MCF 10A (cell line): ENCODE measurements at regions not wholly inside any gene's neighbourhood (a gene's known extent, or its start where the extent isn't known, plus 50 kb on each side); places are given as distances from the start of the nearest gene placed in this dataset.

Source experiments
- BruUV-seq: library from RNA; stranded (reverse); fragments of 400-500 nt; replicated peaks from 2 replicates; lab custom pipeline; 2021; lab: Mats Ljungman, UMichigan
- CTCF ChIA-PET: fragments of 300-600 bp; sonication (Branson Sonifier 250); formaldehyde crosslinking; extraction: SDS; loops from one replicate; lab custom pipeline; 2021; ENCODE audit warnings: antibody characterized with exemption, inconsistent platforms; lab: Yijun Ruan, JAX
- POLR2A ChIA-PET: fragments of 300-600, 350-650 bp; sonication (Branson Sonifier 250); formaldehyde crosslinking; extraction: SDS; loops from one replicate; lab custom pipeline; 2020; ENCODE audit warnings: antibody characterized with exemption, inconsistent platforms; lab: Yijun Ruan, JAX
- DNase-seq: peaks from one replicate; pipeline ENCODE4 v3.0.0-alpha.2; 2018; ENCODE audit not compliant: unreplicated experiment
- H3K27ac Mint-ChIP-seq: one replicate; pipeline ENCODE4 v1.8.0; 2022; ENCODE audit warnings: mild to moderate bottlenecking, low read depth, mixed read lengths; ENCODE audit not compliant: unreplicated experiment
- H3K27me3 Mint-ChIP-seq: one replicate; pipeline ENCODE4 v1.8.0; 2022; ENCODE audit warnings: mixed read lengths; ENCODE audit not compliant: insufficient read depth, unreplicated experiment
- H3K36me3 Mint-ChIP-seq: one replicate; pipeline ENCODE4 v1.8.0; 2022; ENCODE audit warnings: mild to moderate bottlenecking, moderate library complexity, mixed read lengths; ENCODE audit not compliant: insufficient read depth, unreplicated experiment
- H3K4me1 Mint-ChIP-seq: one replicate; pipeline ENCODE4 v1.8.0; 2022; ENCODE audit warnings: mixed read lengths; ENCODE audit not compliant: insufficient read depth, unreplicated experiment
- H3K4me3 Mint-ChIP-seq: one replicate; pipeline ENCODE4 v1.8.0; 2022; ENCODE audit warnings: mild to moderate bottlenecking, moderate library complexity, mixed read lengths; ENCODE audit not compliant: unreplicated experiment
- H3K9me3 Mint-ChIP-seq: one replicate; pipeline ENCODE4 v1.8.0; 2022; ENCODE audit warnings: mixed read lengths; ENCODE audit not compliant: unreplicated experiment
- CTCF ChIP-seq: fragments of 200-600 bp; IDR thresholded peaks from one replicate; pipeline ENCODE4 v1.8.0; 2022; ENCODE audit warnings: antibody characterized with exemption, mild to moderate bottlenecking; ENCODE audit not compliant: unreplicated experiment
- intact Hi-C: fragments of 100-400 bp; cut with micrococcal nuclease; formaldehyde crosslinking; loops from 2 replicates; pipeline ENCODE4 v1.14.1; 2022

- intact Hi-C loops, result no loop called here
- H3K4me3 Mint-ChIP-seq, result no peak overlapping the region
These were observed 175.4 kb downstream of the PHETA1 start for GRCh38 chr12:111193496-111193895.

GRCh38 chr12:111193067-111193466, 175.8 kb downstream of the PHETA1 start:
- no peaks in the 10 kb centered on the region for H3K9me3 Mint-ChIP-seq
- no peak overlapping the region for H3K4me3 Mint-ChIP-seq
- no TSS peak for BruUV-seq
- ChIA-PET POLR2A (no interaction called here), CTCF (no interaction called here)
- peaks cover 61% of the 10 kb centered on the region for H3K27me3 Mint-ChIP-seq
- intact Hi-C loops, result no loop called here
- no peak overlapping the region for H3K27ac Mint-ChIP-seq
- no peak for DNase-seq
- H3K36me3 Mint-ChIP-seq, result no peaks in the 10 kb centered on the region
- H3K4me1 Mint-ChIP-seq, result no peaks in the 10 kb centered on the region
- no peak for TF ChIP-seq CTCF

More at GRCh38 chr12:111193496-111193895, 175.4 kb downstream of the PHETA1 start:
- no TSS peak for BruUV-seq
- no peaks in the 10 kb centered on the region for H3K36me3 Mint-ChIP-seq
- TF ChIP-seq CTCF, result no peak
- ChIA-PET CTCF (no interaction called here), POLR2A (no interaction called here)
- H3K27me3 Mint-ChIP-seq, result peaks cover 58% of the 10 kb centered on the region
- H3K4me1 Mint-ChIP-seq, result no peaks in the 10 kb centered on the region
- no peaks in the 10 kb centered on the region for H3K9me3 Mint-ChIP-seq
- no peak for DNase-seq
- no peak overlapping the region for H3K27ac Mint-ChIP-seq

GRCh38 chr12:111192647-111193046, 176.2 kb downstream of the PHETA1 start:
- H3K27me3 Mint-ChIP-seq, result peaks cover 61% of the 10 kb centered on the region
- POLR2A ChIA-PET, result no interaction called here
- no peaks in the 10 kb centered on the region for H3K36me3 Mint-ChIP-seq

GRCh38 chr12:111190741-111191526, 178.0 kb downstream of the PHETA1 start:
- BruUV-seq, result no TSS peak
- no peak overlapping the region for H3K27ac Mint-ChIP-seq
- ChIA-PET POLR2A (no interaction called here), CTCF (interaction anchor here (0.6 to 0.9 kb wide), 3 partner anchors 93 to 169 kb away, joined by 3 read pairs; no protein-coding TSS in a partner anchor)
- no peak for DNase-seq
- H3K36me3 Mint-ChIP-seq, result no peaks in the 10 kb centered on the region
- no peaks in the 10 kb centered on the region for H3K9me3 Mint-ChIP-seq
- H3K4me3 Mint-ChIP-seq, result no peak overlapping the region
- TF ChIP-seq CTCF, result no peak
- intact Hi-C loops, result no loop called here
- H3K4me1 Mint-ChIP-seq, result no peaks in the 10 kb centered on the region
- peaks cover 45% of the 10 kb centered on the region for H3K27me3 Mint-ChIP-seq

More at GRCh38 chr12:111192647-111193046, 176.2 kb downstream of the PHETA1 start:
- no peak overlapping the region for H3K4me3 Mint-ChIP-seq
- no peak overlapping the region for H3K27ac Mint-ChIP-seq
- peak; percentile 17 for DNase-seq
- intact Hi-C loops, result no loop called here
- CTCF ChIA-PET, result no interaction called here
- no peaks in the 10 kb centered on the region for H3K9me3 Mint-ChIP-seq
- TF ChIP-seq CTCF, result no peak
- H3K4me1 Mint-ChIP-seq, result no peaks in the 10 kb centered on the region
- BruUV-seq, result no TSS peak
